ENCODE measurements at regions not wholly inside any gene's neighbourhood (a gene's known extent, or its start where the extent isn't known, plus 50 kb on each side); places are given as distances from the start of the nearest gene placed in this dataset.
A peak's percentile ranks its signal among the peaks of the same experiment; 100 is the strongest.

DNA sequence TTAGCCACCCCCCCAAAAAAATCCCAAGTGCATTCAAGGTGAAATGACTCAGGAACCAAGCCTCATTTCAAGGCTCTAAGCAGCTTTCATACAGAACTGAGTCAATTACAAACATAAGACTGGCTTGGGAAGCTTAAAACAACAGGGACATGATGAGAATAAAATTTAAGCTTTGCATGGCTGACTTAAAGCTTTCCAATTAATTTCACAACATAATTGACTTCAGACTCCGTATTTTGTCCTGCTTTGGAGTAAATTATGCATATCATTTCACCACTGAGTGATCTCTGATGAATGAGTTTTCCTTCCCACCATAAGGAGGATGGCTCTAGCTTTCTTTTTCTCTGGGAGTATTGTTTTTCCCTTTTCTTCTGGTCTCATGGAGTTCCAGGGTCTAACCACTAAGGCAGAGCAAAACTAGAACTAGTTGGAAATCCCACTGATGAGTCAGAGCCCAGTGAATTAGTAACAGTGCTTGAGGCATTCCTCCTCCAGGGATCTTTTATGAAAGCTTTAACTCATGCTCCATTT, 72.8 kb downstream of the XCL2 start:
- DNase-seq: no peak
- Histone ChIP-seq H3K4me3 (no peak overlapping the region), H3K27me3 (no peaks in the 10 kb centered on the region), H3K27ac (peak overlapping the region in 2 of 4 donors; percentile 14 to 62), H3K36me3 (no peaks in the 10 kb centered on the region), H3K4me1 (peaks cover 23 to 35% of the 10 kb centered on the region in 2 donors), H3K9me3 (no peaks in the 10 kb centered on the region)
- TF ChIP-seq CTCF (IDR thresholded peaks at IDR 0.05 in 4 of 5, conservative IDR thresholded peaks at IDR 0.05 in 1 of 5) (no peak), POLR2A (IDR thresholded peaks at IDR 0.05) (no peak)
- intact Hi-C loops (cut with DNase I; ENCODE audit: low total_unique reads): no loop called here
- in situ Hi-C loops (cut with MboI; ENCODE audit: low sequenced_read_pairs in 4 of 4): no loop called here
- ATAC-seq: peak; percentile 41 to 61

DNA sequence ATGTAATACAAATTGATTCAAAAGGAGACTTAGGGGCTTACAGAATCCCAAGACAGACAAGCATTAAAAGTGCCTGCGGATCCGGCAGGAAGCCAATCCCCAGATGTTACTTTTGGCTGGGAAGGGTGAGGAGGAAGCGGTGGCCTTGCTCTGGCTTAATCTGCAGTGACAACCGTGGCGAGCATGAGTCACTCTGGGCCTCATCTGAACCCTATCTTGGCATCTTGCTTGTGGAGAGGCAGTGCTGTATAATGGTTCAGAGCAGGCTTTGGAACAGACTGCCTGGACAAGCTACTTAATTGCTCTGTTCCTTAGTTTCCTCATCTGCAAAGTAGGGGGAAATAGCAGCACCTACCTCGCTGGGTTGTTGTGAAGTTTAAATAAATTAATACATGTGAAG, 74.1 kb downstream of the XCL2 start:
- in situ Hi-C loops (cut with MboI; ENCODE audit: low sequenced_read_pairs in 4 of 4) (no loop called here), intact Hi-C loops (cut with DNase I; ENCODE audit: low total_unique reads) (no loop called here)
- ATAC-seq: peak; percentile 93
- Histone ChIP-seq H3K9me3 (no peaks in the 10 kb centered on the region), H3K4me1 (peaks cover 23 to 35% of the 10 kb centered on the region in 2 donors), H3K27me3 (no peaks in the 10 kb centered on the region), H3K4me3 (no peak overlapping the region), H3K27ac (peak overlapping the region; percentile 2 to 63 (median 34)), H3K36me3 (no peaks in the 10 kb centered on the region)
- peak; percentile 66 to 83 for DNase-seq
- TF ChIP-seq CTCF (IDR thresholded peaks at IDR 0.05 in 4 of 5, conservative IDR thresholded peaks at IDR 0.05 in 1 of 5): no peak
- TF ChIP-seq POLR2A (IDR thresholded peaks at IDR 0.05): no peak

DNA sequence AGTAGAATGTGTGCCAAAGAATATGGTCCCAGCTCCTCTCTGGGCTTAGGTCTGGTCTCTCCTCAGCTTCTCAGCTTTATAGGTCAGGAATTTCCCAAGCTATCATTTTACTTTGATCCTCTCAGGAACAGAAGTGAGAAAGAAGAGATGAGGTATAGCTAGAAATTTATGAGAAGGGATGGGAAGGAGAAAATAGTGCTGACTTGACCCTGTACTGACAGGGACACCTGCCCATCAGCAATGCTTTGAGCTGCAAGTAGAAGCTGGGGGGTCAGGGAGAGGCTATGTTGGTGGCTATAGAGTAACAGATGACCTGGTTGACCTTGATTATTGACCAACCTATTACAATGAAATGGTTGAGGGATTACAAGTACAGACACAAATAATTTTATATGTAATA, 75.0 kb downstream of the XCL2 start:
- Histone ChIP-seq H3K4me1 (peaks cover 23 to 35% of the 10 kb centered on the region in 2 donors), H3K4me3 (no peak overlapping the region), H3K27me3 (no peaks in the 10 kb centered on the region), H3K27ac (peak overlapping the region; percentile 2 to 63 (median 14)), H3K36me3 (no peaks in the 10 kb centered on the region), H3K9me3 (no peaks in the 10 kb centered on the region)
- in situ Hi-C loops (cut with MboI; ENCODE audit: low sequenced_read_pairs in 4 of 4) (no loop called here), intact Hi-C loops (cut with DNase I; ENCODE audit: low total_unique reads) (no loop called here)
- TF ChIP-seq CTCF (IDR thresholded peaks at IDR 0.05 in 4 of 5, conservative IDR thresholded peaks at IDR 0.05 in 1 of 5) (no peak), POLR2A (IDR thresholded peaks at IDR 0.05) (no peak)
- DNase-seq (no peak), ATAC-seq (peak in 1 of 2 donors; percentile 31)

- peaks cover 23 to 35% of the 10 kb centered on the region in 2 donors for H3K4me1 ChIP-seq
- peak overlapping the region in 3 of 4 donors; percentile 2 to 63 (median 14) for H3K27ac ChIP-seq
- no peaks in the 10 kb centered on the region for H3K27me3 ChIP-seq
- DNase-seq (no peak), ATAC-seq (peak in 1 of 2 donors; percentile 29)
- no peaks in the 10 kb centered on the region for H3K9me3 ChIP-seq
- in situ Hi-C loops (cut with MboI; ENCODE audit: low sequenced_read_pairs in 4 of 4): no loop called here
- TF ChIP-seq POLR2A (IDR thresholded peaks at IDR 0.05): no peak
- TF ChIP-seq CTCF (IDR thresholded peaks at IDR 0.05 in 4 of 5, conservative IDR thresholded peaks at IDR 0.05 in 1 of 5): no peak
- intact Hi-C loops (cut with DNase I; ENCODE audit: low total_unique reads): no loop called here
- H3K36me3 ChIP-seq: no peaks in the 10 kb centered on the region
- no peak overlapping the region for H3K4me3 ChIP-seq
These were observed 75.6 kb downstream of the XCL2 start for GRCh38 chr1:168468042-168468809.
